ENCODE measurements at regions not wholly inside any gene's neighbourhood (a gene's known extent, or its start where the extent isn't known, plus 50 kb on each side); places are given as distances from the start of the nearest gene placed in this dataset.

DNA sequence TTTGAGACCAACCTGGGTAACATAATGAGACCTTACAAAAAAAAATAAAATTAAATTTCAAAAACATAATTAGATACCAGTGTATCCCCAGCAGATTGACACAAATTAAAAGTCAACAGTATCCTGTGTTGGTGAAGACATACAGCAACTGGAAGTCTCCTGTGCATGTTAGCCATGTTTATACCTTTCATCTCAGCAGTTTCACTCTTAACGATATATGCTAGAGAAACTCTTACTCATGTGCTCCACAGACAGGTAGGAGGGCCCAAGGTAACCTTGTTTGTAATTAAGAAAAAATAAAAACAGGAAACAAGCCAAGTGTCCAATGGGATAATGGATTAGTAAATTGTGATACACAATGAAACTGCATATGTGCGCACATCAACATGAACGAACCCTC lies 50.1 kb upstream of the N4BP3 start:
- TF ChIP-seq, protein P1, sequence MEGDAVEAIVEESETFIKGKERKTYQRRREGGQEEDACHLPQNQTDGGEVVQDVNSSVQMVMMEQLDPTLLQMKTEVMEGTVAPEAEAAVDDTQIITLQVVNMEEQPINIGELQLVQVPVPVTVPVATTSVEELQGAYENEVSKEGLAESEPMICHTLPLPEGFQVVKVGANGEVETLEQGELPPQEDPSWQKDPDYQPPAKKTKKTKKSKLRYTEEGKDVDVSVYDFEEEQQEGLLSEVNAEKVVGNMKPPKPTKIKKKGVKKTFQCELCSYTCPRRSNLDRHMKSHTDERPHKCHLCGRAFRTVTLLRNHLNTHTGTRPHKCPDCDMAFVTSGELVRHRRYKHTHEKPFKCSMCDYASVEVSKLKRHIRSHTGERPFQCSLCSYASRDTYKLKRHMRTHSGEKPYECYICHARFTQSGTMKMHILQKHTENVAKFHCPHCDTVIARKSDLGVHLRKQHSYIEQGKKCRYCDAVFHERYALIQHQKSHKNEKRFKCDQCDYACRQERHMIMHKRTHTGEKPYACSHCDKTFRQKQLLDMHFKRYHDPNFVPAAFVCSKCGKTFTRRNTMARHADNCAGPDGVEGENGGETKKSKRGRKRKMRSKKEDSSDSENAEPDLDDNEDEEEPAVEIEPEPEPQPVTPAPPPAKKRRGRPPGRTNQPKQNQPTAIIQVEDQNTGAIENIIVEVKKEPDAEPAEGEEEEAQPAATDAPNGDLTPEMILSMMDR (IDR thresholded peaks at IDR 0.05), result no peak
- TF ChIP-seq POLR2A (IDR thresholded peaks at IDR 0.05), result no peak
